ENCODE measurements at regions not wholly inside any gene's neighbourhood (a gene's known extent, or its start where the extent isn't known, plus 50 kb on each side); places are given as distances from the start of the nearest gene placed in this dataset.
"Not testable (repeated sequence)": the region's sequence is repeated elsewhere in the genome, so short reads cannot be mapped to it uniquely, and the experiment has no call there.

DNA sequence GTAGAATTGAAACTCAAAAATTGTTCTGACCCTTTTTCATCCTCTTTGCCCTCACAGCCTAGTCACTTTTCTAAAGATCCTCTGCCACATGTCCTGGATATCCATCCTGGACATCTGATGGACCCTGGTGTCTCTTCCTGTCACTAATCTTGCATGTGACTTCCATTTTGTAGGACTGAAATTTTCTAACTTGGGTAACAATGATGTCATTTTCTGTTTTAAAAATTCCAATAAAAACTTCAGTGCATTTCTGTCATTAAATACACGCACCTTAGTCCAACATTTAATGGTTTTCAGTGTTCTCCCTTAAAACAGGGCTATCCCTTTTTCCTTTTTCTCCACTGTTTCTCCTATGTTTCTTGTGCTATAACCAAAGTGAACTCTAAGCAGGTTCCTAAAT is 684.9 kb upstream of the ANKRD30A start:
- no peak for DNase-seq

DNA sequence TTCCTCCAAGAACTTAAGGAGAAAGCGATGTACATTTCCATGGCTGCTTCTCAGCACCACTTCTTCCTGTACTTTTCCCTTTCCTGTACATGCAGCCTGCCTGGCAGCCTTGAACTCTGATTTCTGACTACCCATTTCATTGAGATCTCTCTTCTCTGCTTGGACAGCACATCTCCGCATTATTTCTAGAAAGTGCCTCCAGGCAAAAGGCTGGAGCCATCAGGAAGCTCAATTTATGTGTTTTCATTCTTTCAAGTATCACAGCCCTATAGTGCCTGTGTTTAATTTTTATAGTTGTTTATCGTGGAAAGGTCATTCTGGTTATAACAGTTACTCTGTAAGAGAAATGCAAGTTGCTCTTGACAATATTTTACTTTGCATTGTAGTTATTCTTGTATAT is 688.0 kb upstream of the ANKRD30A start:
- DNase-seq, result no peak

DNA sequence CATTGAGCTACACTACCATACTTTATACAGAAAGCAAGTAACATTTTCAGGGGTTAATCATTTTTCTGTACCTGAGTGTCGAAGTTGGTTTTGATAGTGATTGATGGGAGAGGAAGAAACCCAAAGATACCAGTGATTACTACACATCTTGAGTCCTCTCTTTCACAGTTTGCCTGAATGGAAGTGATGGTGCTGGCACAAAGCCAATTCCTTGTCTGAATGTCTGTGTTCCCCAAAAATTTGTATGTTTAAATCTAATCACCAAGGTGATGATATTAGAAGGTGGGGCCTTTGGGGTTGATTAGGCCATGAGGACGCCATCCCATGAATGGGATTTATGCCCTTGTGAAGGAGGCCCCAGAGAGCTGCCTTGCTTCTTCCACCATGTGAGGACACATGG is 696.9 kb upstream of the ANKRD30A start:
- no peak for DNase-seq

DNA sequence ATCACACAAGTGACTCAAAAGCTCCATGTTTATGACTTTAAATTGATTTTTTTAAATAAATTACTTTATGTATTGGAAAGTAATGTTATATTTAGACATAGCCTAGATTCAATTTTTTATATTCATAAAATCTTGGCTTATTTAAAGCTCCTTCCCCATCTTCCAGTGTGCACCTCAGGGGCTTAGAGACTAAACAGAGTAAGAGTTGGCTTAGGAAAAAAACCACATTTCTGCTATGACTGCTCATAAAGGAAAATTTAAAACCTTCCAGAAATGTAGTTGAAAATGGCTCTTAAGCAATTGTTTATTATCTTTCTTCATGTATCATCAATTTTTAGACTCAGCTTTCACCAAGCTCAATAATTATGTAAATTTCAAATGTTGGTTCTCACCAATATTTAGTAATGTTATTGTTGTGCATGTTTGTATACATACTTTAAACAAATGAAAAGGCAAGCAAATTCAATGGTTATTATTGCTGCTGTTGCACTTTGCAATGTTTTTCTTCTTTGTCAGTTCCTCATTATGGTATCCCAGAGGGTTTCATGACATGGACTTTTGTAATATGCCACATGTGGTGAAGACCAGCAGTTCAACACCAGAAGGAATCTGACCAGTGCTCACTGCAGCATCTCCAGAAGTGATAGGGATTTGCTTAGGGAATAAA is 700.1 kb upstream of the ANKRD30A start:
- DNase-seq, result no peak

DNA sequence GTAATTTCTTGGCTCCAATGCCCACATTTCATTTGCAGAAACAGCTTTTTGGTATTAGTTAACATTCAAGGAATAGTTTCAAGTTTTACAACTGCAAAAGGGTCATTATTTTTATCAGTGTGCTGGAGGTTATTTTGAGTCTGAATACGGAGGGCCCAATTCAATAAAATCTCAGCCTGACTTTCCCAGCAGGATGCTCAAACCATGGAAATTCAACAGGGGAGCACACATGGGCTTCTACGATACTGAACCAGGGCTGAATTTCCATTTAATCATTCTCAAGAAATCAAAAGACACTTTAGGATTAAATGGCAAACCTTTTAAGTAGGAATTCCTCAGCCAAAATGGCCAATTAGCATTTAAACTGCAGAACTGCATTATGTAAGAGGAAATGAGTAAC is 700.9 kb upstream of the ANKRD30A start:
- DNase-seq, result no peak

DNA sequence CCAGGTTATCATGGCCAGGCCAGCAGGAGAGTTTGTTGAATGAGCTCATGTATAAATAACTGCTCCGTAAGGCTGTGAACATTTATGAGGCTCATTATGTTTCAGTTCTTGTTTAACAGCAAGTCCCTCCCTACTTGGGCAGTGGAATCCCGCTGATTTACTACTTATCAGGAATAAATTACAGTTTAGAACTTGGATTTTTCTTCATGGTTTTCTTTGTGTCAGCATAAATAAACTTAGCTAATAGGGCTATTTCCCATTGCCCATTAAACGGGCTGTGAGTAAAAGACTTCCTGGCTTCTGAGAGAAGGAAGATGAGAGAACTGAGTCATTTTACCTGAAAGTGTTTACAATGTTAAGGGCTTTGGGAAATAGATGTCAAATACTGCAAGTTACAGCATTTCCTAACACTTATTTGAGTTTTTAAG is 701.6 kb upstream of the ANKRD30A start:
- DNase-seq, result no peak

DNA sequence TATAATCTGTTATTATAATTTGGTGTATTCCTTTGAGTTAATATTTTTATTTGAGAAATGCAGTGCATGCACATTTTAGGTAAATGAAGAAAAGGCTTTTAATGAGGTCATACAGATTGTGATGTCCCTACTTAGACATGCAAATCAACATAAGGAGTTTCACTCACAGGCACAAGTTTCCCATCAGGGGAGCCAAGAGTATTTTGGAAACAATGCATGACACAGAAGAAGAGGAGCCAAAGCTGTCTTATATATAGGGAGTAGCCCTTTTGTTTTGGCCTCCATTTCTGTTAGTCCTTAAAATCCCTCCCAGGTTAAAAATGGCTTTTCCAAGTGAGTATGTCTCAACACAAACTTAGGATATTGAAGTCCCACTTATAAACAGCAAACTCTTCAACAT is 703.4 kb upstream of the ANKRD30A start:
- DNase-seq, result no peak

DNA sequence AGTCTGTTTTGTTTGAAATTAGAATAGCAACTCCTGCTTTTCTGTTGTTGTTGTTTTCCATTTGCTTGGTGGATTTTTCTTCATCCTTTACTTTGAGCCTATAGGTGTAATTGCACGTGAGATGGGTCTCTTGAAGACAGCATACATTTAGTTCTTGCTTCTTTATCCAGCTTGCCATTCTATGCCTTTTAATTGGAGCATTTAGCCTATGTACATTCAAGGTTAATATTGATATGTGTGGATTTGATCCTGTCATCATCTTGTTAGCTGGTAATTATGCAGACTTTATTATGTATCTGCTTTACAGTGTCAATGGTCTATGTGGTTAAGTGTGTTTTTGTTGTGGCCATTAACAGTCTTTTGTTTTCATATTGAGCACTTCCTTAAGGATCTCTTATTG is 708.9 kb upstream of the ANKRD30A start:
- DNase-seq, result no peak

DNA sequence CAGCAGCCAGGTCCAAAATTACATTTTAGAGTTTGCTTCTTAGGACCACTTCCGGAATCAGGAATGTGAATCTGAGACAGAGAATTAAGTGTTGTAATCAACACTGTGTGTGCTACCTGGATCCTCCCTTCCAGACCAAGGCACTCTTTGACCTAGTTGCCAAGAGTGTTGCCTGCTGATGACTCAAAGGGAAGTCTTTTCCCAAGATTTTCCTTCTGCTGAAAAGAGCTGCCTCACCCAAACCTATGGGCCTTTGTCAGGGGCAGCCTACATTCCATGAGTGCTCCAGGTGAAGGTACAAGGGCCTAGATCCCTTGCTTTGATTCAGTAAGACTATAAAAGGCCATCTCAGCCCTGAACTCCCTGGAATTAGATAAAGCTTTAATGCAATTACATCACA is 712.5 kb upstream of the ANKRD30A start:
- no peak for DNase-seq

DNA sequence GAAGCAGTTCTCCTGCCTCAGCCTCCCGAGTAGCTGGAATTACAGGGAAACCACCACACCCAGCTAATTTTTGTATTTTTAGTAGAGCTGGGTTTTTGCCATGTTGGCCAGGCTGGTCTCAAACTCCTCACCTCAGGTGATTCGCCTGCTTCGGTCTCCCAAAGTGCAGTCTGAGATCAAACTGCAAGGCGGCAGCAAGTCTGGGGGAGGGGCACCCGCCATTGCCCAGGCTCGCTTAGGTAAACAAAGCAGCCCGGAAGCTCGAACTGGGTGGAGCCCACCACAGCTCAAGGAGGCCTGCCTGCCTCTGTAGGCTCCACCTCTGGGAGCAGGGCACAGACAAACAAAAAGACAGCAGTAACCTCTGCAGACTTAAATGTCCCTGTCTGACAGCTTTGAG is 725.2 kb upstream of the ANKRD30A start:
- DNase-seq, result not testable (repeated sequence)

DNA sequence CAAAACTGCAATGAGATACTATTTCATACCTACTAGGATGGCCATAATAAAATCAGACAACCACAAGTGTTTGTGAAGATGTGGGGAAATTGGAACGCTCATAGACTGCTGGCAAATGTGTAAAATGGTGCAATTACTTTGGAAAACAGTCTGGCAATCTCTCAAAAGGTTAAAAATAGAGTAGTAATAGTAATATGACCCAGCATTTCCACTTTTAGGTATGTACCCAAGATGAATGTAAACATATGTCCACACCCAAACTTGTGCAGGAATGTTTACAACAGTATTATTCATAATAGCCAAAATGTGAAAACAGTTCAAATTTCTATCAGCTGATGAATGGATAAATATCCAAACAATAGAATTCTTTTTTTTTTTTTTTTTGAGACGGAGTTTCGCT is 731.6 kb upstream of the ANKRD30A start:
- no peak for DNase-seq

DNA sequence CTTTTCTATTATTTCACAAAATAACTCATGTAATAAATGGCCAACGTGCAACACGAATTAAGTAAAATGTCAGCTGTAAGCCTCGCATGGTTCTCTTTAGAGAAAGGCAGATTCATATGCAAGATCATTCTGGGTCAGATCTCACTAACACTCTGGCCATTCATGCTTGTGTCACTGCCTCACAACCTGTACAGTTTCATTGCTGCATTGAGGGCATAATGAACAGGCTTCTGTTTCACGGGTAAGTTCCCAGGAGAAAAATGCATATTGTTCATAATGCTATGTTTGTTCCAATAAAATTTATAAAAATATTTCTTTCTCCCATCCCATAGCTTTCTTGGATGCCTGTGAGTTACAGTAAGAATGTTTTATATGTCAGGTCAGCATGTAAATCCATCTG is 734.0 kb upstream of the ANKRD30A start:
- DNase-seq, result no peak

DNA sequence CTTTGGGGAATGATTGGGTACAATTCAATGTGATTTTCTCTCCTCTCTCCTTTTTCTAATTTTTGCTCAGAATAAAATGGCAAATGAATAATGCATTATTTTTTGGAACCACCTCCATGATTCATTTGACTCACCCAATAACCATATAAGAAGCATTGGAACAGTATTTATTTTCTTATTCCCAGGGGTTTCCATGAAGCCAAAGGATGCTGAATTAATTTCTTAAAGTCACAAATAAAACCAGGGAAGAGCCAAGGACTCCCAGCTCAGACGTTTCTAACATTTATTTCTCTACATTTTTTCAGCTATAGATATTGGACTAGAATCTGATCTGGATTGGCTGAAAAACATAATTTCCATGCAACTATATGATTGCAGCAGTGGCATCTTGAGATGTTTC is 735.2 kb upstream of the ANKRD30A start:
- DNase-seq, result no peak

DNA sequence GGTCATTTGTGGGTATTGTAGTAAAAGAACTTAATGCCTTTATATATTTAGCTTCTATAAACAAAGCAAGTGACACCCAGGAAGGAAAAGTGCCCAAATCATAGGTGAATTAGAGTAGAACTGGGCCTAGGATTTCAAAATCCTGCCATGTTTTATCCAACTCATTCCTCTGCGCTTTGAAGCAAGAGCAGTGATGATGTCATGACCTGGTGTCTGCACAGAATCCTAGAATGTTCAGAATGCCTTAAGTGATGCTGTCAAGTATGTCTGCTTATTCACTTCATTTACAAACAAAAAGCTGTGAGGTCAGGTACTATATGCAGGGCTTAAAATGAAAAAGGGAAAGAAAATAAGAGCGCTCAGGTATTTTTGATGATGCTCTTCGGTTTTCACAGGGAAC is 737.2 kb upstream of the ANKRD30A start:
- DNase-seq, result no peak

DNA sequence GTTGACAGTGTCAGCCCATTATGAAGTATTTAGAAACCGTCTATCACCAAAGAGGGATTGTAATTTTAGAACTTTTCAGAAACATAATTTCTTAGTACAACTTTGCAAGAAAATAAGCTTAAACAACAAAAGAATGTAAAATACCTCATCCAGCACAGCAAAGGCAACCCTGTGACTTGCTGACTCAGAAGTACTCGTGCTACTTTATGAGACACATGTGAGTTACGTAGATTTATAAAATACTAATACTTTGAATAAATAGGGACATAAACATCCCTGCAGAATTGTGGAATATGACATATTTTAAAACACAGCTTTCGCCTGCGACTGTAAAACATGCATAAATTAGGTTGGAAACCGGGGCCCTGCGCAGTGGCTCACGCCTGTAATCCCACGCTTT is 739.7 kb upstream of the ANKRD30A start:
- DNase-seq, result no peak

DNA sequence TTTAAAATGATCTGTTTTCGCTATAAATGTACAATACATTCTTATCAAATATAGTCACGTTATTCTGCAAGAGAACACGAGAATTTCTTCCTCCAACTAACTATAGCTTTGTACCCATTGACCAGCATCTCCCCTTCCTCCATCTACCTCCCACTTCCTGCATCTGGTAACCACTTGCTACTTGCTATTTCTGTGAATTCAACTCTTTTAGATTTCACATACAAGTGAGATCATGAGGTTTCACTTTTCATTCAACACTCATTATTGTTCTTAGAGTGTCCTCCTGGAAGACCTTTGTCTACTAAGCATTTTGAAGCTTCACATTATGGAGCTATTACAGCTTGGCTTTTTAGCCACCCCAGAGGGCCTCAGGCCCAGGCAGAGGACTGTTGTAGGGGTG is 741.3 kb upstream of the FZD8 start:
- no peak for DNase-seq

DNA sequence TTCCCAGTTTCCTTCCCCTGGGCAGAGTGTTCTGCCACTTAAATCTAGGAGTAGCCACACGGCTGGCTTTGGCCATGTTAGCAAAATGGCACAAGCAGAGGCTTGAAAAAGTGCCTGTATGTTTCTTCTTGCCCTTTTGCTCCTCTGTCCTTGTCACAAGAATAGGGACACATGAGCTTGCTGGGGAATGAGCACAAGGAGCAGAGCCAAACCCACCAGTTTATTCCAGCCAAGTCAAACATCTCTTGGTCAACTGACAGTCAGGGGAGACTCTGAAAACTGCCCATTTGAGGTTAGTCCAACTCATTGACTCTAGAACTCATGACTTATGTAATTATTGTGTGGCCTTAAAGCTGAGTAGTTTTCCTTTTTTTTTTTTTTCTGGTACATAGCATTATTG is 739.7 kb upstream of the FZD8 start:
- no peak for DNase-seq

DNA sequence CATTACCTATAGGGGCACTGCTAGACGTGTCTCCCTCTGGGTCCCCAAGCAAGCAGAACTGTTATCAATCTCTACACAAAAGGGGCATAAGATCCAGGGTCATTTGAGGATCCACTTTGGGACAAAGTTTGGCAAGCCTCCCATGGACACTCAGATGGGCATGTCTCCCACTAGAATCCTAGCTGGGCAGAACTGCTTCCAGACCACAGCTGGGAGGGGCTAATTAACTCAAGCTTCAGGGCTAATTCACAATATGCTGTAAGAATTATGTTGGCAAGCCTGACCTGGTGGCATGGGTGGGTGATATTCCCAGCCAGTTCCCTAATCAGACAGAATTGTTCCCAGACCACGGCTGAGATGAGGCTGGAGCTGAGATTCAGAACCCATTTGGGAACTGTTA is 738.4 kb upstream of the FZD8 start:
- no peak for DNase-seq

DNA sequence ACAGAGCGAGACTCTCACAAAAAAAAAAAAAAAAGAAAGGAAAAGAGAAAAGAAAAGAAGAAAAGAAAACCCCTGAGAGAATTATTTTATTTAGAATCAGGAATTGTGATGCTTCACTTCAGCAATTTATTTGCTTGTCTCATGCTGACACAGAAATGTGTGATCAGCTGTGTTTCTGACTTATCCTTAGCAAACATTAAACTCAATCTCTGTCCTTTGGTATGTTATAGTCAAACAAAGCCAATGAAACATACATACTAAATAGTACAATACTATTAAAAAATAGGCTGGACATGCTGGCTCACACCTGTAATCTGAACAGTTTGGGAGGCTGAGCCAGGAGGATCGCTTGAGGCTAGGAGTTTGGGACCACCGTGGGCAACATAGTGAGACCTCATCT is 733.0 kb upstream of the FZD8 start:
- no peak for DNase-seq

DNA sequence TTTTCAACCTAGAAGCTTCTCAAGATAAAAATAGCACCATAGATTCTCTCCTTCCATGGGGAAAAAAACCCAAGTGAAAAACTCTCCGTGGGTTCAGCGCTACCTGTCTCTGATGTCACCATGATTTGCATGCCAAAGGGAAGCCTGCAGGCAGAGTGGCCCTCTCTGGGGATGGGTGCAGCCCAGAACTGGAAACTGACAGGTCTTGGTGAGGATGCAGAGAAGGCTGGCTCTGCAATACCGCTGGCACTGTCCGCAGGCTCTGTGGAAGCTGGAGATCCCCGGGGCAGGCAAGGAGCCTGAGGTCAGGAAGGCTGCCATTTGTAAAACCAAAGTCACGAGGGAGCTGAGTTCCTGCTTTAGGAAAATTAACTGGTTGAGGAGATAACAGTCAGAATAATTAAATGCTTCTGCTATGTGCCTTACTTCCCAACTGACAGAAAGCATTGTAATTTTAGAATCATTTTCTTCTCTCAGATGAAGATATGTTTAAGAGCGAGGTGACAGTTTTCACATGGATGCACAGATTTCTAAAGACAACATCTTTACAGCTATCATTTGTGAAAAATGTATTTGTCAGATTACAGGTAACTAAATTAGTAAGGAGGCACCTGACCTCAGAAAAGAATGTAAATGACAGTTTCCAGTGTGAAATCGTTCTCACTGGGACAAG is 731.5 kb upstream of the FZD8 start:
- no peak for DNase-seq

DNA sequence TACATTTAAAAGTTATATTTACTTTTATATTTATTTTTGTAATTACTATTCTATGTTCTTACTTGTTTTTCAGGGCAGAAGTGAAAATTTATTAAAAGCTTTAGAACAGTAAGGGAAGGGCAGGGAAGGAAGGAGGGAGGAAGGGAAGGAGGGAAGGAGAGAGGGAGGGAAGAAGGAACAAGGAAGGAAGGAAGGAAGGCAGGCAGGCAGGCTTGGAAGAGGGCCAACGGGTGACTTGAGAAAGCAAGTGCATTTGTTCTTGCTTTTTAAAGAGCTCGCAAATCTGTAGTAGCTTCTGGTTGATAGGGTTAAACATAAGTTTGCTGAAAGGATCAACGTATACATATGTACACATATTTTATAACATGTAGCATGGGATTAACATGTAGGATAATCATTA is 725.3 kb upstream of the FZD8 start:
- no peak for DNase-seq

DNA sequence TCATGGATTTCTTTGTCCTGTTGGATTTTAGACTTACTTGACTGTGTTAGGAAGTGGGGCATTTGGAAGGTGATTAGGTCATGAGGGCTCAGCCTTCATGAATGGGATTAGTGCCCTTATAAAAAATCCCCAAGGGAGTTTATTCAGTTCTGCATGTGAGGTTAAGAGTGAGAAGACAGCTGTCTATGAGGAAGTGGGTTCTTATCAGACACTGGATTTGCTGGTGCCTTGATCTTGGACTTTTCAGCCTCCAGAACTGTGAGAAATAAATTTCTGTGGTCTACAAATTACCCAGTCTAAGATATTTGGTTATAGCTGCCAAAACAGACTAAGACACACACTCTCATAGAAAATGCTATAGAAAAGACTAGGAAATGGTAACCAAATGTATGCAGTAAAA is 724.7 kb upstream of the FZD8 start:
- no peak for DNase-seq

DNA sequence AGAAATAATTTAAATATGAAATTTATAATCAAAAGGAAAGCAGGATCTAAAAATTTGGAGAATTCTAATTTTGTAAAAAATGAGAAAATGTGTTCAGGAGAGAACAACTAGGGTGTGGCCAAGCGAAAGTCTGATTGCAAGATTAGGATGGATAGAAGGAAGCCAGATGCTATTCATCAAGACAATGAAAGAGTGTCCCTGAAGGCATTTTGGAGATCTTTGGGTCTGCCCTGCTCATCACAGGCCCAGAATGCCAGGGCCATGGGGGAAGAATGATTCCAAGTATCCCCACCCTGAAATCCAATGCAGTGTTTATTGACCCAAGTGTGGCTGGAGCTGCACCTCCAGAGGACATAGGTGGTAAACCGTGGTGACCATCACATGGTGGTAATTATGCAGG is 724.0 kb upstream of the FZD8 start:
- DNase-seq, result no peak

DNA sequence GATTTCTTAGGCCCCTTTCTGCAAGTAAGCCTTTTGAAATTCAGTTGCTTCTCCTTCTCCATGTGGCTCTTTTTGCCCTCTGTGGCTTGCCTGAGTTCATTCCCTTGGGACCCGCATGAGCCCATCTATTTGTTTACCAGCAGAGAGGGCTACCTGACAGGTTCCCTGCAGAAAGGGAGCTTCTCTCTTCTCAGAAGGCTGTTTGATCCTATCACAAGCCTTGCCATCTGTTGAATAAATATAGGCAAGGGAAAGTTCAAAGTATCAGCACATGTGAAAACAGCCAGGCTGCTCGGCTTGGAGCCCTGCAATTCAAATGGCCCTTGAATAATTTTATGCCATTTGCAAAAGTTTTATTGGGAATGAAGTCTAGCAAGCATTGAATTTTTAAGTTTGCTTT is 720.2 kb upstream of the FZD8 start:
- no peak for DNase-seq

DNA sequence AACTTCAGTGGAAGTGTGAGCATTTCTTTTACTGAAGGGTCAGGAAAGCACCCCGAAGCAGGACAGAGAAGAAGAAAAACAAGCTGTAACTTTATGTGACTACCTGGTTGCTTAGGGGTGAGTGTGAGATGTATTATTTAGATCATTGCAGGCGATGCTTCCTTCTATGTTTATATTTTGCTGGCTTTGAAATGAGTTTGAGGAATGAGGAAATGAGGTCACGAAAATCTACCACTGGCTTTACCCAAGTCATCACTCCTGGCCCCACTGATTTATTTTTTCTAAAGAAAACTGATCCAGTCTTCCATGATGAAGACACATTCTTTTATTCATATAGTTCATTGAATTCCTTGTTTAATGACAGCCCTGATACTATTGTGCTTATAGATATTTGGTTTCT is 716.6 kb upstream of the FZD8 start:
- no peak for DNase-seq

All from SW 1271 (cell line).